ENCODE measurements at regions not wholly inside any gene's neighbourhood (a gene's known extent, or its start where the extent isn't known, plus 50 kb on each side); places are given as distances from the start of the nearest gene placed in this dataset.

- H3K27ac ChIP-seq (replicated peaks in 1 of 4): no peak overlapping the region
- intact Hi-C loops (cut with DNase I): no loop called here
- H3K4me3 ChIP-seq: no peak overlapping the region
- TF ChIP-seq, protein P1, sequence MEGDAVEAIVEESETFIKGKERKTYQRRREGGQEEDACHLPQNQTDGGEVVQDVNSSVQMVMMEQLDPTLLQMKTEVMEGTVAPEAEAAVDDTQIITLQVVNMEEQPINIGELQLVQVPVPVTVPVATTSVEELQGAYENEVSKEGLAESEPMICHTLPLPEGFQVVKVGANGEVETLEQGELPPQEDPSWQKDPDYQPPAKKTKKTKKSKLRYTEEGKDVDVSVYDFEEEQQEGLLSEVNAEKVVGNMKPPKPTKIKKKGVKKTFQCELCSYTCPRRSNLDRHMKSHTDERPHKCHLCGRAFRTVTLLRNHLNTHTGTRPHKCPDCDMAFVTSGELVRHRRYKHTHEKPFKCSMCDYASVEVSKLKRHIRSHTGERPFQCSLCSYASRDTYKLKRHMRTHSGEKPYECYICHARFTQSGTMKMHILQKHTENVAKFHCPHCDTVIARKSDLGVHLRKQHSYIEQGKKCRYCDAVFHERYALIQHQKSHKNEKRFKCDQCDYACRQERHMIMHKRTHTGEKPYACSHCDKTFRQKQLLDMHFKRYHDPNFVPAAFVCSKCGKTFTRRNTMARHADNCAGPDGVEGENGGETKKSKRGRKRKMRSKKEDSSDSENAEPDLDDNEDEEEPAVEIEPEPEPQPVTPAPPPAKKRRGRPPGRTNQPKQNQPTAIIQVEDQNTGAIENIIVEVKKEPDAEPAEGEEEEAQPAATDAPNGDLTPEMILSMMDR (IDR thresholded peaks at IDR 0.05): no peak
- TF ChIP-seq POLR2AphosphoS5 (IDR thresholded peaks at IDR 0.05) (no peak), EP300 (IDR thresholded peaks at IDR 0.05) (no peak), POLR2A (IDR thresholded peaks at IDR 0.05; ENCODE audit: low read depth) (no peak)
- no peaks in the 10 kb centered on the region for H3K27me3 ChIP-seq
- no peaks in the 10 kb centered on the region for H3K4me1 ChIP-seq
- no peaks in the 10 kb centered on the region for H3K9me3 ChIP-seq
- WGBS: 25% methylated on average over 1 of the region's 1 CpG
- no peak for DNase-seq (ENCODE audit: extremely low spot score)
- no peaks in the 10 kb centered on the region for H3K36me3 ChIP-seq
These were observed 140.1 kb downstream of the SPANXN4 start for GRCh38 chrX:143165778-143166177.

DNA sequence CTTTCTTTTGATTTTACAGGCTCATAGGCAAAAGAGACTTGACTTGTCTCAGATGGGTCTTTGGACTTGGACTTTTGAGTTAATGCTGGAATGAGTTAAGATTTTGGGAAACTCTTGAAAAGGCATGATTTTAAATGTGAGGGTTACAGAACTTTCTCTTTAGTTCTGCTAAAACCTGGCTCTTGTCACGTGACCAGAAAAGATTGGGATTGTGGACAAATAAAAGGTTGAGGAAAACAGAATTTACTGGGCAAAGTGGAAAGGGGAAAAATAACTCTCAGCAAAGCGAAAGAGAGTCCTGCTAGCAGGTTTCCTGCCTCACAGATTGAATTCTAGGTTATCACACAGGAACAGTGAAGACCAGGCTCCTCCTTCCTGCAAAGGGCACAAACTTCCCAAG is 114.0 kb downstream of the SPANXN4 start:
- H3K27ac ChIP-seq (replicated peaks in 1 of 4): no peak overlapping the region
- intact Hi-C loops (cut with DNase I): no loop called here
- no peak overlapping the region for H3K4me3 ChIP-seq
- H3K36me3 ChIP-seq: no peaks in the 10 kb centered on the region
- TF ChIP-seq EP300 (IDR thresholded peaks at IDR 0.05): no peak
- TF ChIP-seq POLR2A (IDR thresholded peaks at IDR 0.05; ENCODE audit: low read depth): no peak
- no peak for TF ChIP-seq POLR2AphosphoS5 (IDR thresholded peaks at IDR 0.05)
- TF ChIP-seq, protein P1 (IDR thresholded peaks at IDR 0.05): no peak
- 52% methylated on average over 2 of the region's 2 CpGs for WGBS
- no peaks in the 10 kb centered on the region for H3K9me3 ChIP-seq
- no peaks in the 10 kb centered on the region for H3K27me3 ChIP-seq
- H3K4me1 ChIP-seq: no peaks in the 10 kb centered on the region
- DNase-seq (ENCODE audit: extremely low spot score): no peak

DNA sequence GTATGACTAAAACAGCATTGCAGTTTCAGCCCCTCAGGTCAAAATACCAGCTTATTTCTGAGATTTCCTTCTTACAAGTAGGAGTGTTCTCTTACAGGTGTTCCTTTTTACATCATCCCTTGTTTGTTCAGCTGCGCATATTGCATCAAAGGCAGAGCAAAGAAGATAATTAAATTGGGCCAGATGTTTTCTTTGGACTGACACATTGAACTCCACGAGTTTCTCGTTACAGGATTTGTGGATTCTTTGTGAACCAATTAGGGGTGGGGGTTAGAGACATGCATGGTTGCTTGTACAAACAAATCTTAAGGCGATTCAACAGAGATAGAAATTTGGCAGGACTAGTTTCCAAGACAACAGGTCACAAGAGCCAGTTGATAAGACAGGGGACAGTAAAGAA is 95.7 kb downstream of the SPANXN4 start:
- H3K36me3 ChIP-seq: no peaks in the 10 kb centered on the region
- H3K4me3 ChIP-seq: no peak overlapping the region
- no peak for DNase-seq (ENCODE audit: extremely low spot score)
- no peak for TF ChIP-seq POLR2A (IDR thresholded peaks at IDR 0.05; ENCODE audit: low read depth)
- TF ChIP-seq, protein P1 (IDR thresholded peaks at IDR 0.05): no peak
- TF ChIP-seq POLR2AphosphoS5 (IDR thresholded peaks at IDR 0.05): no peak
- no peak for TF ChIP-seq EP300 (IDR thresholded peaks at IDR 0.05)
- no peak overlapping the region for H3K27ac ChIP-seq (replicated peaks in 1 of 4)
- no peaks in the 10 kb centered on the region for H3K27me3 ChIP-seq
- H3K4me1 ChIP-seq: no peaks in the 10 kb centered on the region
- 62% methylated on average over 4 of the region's 4 CpGs for WGBS
- intact Hi-C loops (cut with DNase I): no loop called here
- H3K9me3 ChIP-seq: no peaks in the 10 kb centered on the region

DNA sequence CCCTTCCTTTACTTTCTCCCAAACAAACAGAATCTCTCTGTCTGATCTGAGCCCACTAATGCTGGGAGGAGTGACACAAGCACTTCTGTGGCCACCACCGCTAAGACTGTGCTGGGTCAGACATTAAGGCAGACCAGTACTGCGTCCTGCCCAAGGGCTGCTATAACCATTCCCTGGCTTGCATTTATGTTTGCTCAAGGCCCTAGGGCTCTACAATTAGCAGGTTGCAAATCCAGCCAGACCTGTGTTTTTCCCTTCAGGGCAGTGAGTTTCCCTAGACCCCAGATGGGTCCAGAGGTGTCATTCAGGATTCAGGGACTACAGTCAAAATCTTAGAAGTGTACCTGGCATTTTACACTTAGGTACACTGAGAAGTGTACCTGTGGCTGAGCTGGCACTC is 89.7 kb downstream of the SPANXN4 start:
- 90% methylated on average over 2 of the region's 2 CpGs for WGBS
- Histone ChIP-seq H3K27me3 (no peaks in the 10 kb centered on the region), H3K9me3 (no peaks in the 10 kb centered on the region), H3K27ac (replicated peaks in 1 of 4) (no peak overlapping the region), H3K36me3 (no peaks in the 10 kb centered on the region), H3K4me3 (no peak overlapping the region), H3K4me1 (no peaks in the 10 kb centered on the region)
- no peak for DNase-seq (ENCODE audit: extremely low spot score)
- intact Hi-C loops (cut with DNase I): no loop called here
- no peak for TF ChIP-seq EP300 (IDR thresholded peaks at IDR 0.05)
- no peak for TF ChIP-seq POLR2AphosphoS5 (IDR thresholded peaks at IDR 0.05)
- TF ChIP-seq POLR2A (IDR thresholded peaks at IDR 0.05; ENCODE audit: low read depth): no peak
- TF ChIP-seq, protein P1 (IDR thresholded peaks at IDR 0.05): no peak

DNA sequence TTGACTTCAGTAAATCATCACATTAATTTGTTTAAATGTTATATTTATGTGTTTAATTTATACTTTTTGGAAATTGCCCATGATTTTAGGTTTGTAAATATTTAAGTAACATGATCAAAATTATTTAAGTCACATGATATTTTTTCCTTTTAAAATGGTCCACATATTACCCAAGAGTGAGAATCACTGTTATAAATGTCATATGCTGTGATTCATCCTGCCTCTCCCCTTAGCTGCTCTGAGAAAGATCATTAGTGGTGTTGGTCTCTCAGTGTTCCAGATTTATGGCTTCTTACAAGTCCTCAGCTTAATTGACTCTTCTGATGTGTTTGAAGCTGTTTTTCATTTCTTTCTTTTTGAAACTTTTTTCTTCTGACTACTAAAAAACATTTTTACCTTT is 70.1 kb downstream of the SPANXN4 start:
- Histone ChIP-seq H3K36me3 (no peaks in the 10 kb centered on the region), H3K9me3 (no peaks in the 10 kb centered on the region), H3K4me1 (no peaks in the 10 kb centered on the region), H3K27ac (replicated peaks in 1 of 4) (no peak overlapping the region), H3K27me3 (no peaks in the 10 kb centered on the region), H3K4me3 (no peak overlapping the region)
- DNase-seq (ENCODE audit: extremely low spot score): no peak
- intact Hi-C loops (cut with DNase I): no loop called here
- no peak for TF ChIP-seq POLR2AphosphoS5 (IDR thresholded peaks at IDR 0.05)
- TF ChIP-seq POLR2A (IDR thresholded peaks at IDR 0.05; ENCODE audit: low read depth): no peak
- TF ChIP-seq, protein P1 (IDR thresholded peaks at IDR 0.05): no peak
- no peak for TF ChIP-seq EP300 (IDR thresholded peaks at IDR 0.05)

Data from esophagus muscularis mucosa (tissue), 4 donors.